CD4-positive, alpha-beta T cell treated with Interleukin-21 for 1 hour (primary cell): ENCODE measurements at regions not wholly inside any gene's neighbourhood (a gene's known extent, or its start where the extent isn't known, plus 50 kb on each side); places are given as distances from the start of the nearest gene placed in this dataset.

Experiments
- DNase-seq: peaks from one replicate; pipeline ENCODE4 v3.0.0-alpha.2; 2020

GRCh38 chr15:94607176-94607654 is 375.9 kb downstream of the MCTP2 start:
- DNase-seq: no peak

GRCh38 chr15:94610069-94610468 is 378.7 kb downstream of the MCTP2 start:
- DNase-seq: no peak

GRCh38 chr15:94610485-94610884 is 379.1 kb downstream of the MCTP2 start:
- DNase-seq: no peak

GRCh38 chr15:94611656-94612055 is 380.3 kb downstream of the MCTP2 start:
- no peak for DNase-seq

GRCh38 chr15:94615688-94616087 is 384.3 kb downstream of the MCTP2 start:
- DNase-seq: no peak

- no peak for DNase-seq
Observed at GRCh38 chr15:94620632-94621031, 389.3 kb downstream of the MCTP2 start.

GRCh38 chr15:94621736-94622135 is 390.4 kb downstream of the MCTP2 start:
- DNase-seq: no peak

GRCh38 chr15:94626949-94627348 is 395.6 kb downstream of the MCTP2 start:
- no peak for DNase-seq

GRCh38 chr15:94631608-94632007 is 400.2 kb downstream of the MCTP2 start:
- no peak for DNase-seq

- no peak for DNase-seq
Observed at GRCh38 chr15:94638183-94638582, 406.8 kb downstream of the MCTP2 start.

GRCh38 chr15:94639701-94640100 is 408.3 kb downstream of the MCTP2 start:
- no peak for DNase-seq

- DNase-seq: no peak
Observed at GRCh38 chr15:94644433-94644832, 413.1 kb downstream of the MCTP2 start.

- no peak for DNase-seq
Observed at GRCh38 chr15:94653071-94653470, 421.7 kb downstream of the MCTP2 start.

- no peak for DNase-seq
Observed at GRCh38 chr15:94655249-94655880, 424.0 kb downstream of the MCTP2 start.

- no peak for DNase-seq
Observed at GRCh38 chr15:94665676-94666441, 434.5 kb downstream of the MCTP2 start.

- no peak for DNase-seq
Observed at GRCh38 chr15:94666553-94666952, 435.2 kb downstream of the MCTP2 start.

GRCh38 chr15:94667109-94667508 is 435.7 kb downstream of the MCTP2 start:
- DNase-seq: no peak

GRCh38 chr15:94670438-94671034 is 439.2 kb downstream of the MCTP2 start:
- peak; percentile 13 for DNase-seq

- DNase-seq: no peak
Observed at GRCh38 chr15:94671858-94672532, 440.6 kb downstream of the MCTP2 start.

GRCh38 chr15:94673801-94674200 is 442.4 kb downstream of the MCTP2 start:
- no peak for DNase-seq

GRCh38 chr15:94674296-94674695 is 442.9 kb downstream of the MCTP2 start:
- no peak for DNase-seq

GRCh38 chr15:94677202-94677790 is 445.9 kb downstream of the MCTP2 start:
- DNase-seq: no peak

GRCh38 chr15:94682171-94682570 is 450.8 kb downstream of the MCTP2 start:
- no peak for DNase-seq
